Skeletal muscle cell (primary cell): ENCODE measurements at regions not wholly inside any gene's neighbourhood (a gene's known extent, or its start where the extent isn't known, plus 50 kb on each side); places are given as distances from the start of the nearest gene placed in this dataset.

Experiments
- DNase-seq: peaks from one replicate; pipeline ENCODE4 v3.0.0-alpha.2; 2010; ENCODE audit warnings: low read depth
- H3K4me3 ChIP-seq: 2 replicates; pipeline ENCODE4 v1.5.1; 2011; ENCODE audit warnings: low read depth, mild to moderate bottlenecking, control low read depth, low read length, moderate library complexity

DNA sequence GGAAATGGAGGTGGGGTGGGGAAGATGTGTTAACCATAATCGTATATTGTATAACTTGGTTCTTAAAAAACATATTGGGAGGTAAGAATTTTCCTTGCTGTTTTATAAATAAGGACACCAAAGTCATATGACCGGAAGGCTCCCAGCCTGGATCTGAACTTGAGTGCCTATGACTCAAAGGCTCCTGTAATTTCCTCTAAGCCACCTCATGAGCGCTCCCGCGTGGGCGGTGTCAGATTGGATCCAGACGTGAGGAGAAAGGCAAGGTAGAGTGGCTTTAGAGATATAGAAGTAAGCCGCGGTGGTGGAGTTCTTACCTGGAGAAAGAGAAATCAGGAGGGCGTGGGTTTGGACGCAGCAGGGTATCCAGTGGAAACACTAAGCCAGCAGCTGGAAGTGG, 196.2 kb upstream of the NLRP1 start:
- H3K4me3 ChIP-seq, result no peak overlapping the region
- DNase-seq, result peak; percentile 41

DNA sequence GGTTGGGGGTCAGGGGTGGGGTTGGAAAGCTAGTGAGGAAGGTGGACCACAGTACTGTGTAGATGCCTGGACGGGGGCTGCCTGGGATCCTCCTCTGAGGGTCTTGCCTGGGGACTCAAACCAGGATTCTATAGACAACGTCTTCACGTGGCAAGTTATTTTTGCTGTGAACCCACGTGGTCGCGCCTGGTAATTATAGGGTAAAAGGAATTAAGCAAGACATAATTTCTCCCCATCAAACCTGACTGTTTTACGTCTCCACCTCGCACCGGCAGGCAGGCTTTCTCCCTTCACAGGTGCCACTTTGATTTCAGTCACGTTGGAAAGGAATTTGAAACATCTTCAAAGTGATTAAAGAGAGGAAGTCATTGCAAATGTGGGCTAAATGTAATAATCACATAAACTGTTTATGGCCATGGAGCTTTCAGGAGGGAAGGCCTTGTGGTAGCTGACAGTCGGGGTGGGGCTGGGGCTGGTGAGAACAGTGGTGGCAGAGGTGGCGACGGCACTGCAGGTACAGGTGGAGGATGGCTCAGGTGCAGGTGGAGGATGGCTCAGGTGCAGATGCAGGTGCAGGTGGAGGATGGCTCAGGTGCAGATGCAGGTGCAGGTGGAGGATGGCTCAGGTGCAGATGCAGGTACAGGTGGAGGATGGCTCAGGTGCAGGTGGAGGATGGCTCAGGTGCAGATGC, 197.1 kb upstream of the NLRP1 start:
- no peak for DNase-seq
- no peak overlapping the region for H3K4me3 ChIP-seq

DNA sequence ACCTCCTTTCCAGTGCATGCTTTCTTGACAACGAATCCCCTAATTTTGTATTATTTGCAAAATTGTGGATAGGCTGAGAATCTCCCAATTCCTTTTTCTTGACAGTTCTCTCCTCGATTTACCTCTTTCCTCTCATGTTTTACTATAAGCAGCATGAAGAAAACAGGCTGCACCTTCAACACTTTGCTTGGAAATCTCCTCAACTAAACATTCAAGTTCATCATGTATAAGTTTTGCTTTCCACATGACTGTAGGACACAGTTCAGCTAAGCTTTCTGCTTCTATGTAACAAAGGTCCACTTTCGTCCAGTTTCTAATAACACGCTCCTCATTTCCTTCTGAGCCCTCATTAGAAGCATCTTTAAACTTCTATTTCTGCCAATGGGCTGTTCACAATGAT, 199.0 kb upstream of the NLRP1 start:
- DNase-seq, result no peak
- H3K4me3 ChIP-seq, result no peak overlapping the region

DNA sequence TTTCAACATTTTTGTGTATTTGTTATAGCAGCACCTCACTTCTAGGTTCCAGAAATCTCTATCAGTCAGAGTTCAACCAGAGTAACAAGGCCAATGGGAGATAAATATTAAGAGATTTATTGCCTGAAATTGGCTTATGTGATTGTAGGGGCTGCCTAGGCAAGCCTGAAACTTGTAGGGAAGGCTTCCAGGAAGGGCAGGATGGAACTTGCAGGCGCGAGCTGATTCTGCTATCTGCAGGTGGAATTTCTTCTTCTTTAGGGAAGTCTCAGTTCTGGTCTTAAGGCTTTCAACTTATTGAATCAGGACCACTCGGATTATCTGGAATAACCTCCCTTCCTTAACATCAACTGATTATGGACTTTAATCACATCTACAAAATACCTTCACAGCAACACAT, 199.5 kb upstream of the NLRP1 start:
- H3K4me3 ChIP-seq, result no peak overlapping the region
- DNase-seq, result no peak

DNA sequence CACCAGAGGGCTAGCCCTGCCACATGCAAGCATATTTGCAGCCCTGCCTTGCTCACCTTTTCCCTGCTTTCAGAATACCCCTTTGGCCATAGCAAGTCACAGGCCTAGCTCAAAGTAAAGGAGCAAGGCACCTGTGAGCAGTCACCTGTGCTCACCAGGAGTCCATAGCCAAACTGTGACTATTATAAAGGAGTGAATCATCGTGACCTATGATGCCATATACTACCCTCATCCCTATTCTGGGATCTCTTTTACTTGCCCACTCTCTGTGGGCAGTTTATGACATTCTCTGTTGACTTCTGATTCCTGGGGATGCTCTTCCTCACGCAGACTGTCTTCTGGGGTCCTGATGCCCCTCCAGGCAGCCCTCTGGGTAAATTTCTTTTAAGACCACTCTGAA, 200.5 kb upstream of the NLRP1 start:
- H3K4me3 ChIP-seq, result no peak overlapping the region
- no peak for DNase-seq

DNA sequence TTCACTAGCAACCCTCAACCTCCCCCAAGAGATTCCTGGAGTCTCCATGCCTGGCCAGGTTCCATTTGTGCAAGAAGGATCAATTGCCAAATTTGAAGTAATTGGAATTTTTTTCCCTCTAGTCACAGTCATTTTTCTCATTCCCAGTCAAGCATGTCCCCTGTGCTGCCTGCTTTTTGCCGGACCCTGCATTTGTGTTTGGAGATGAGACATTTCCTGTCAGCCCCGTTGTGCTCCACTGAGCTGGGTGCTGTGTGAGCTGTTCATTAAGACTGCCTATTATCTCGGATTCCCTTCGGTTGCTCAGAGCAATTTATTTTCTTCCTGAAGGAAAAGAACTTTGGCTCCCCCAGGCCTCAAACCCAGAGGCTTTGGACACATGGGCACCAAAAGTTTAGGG, 201.0 kb upstream of the NLRP1 start:
- no peak overlapping the region for H3K4me3 ChIP-seq
- DNase-seq, result no peak

DNA sequence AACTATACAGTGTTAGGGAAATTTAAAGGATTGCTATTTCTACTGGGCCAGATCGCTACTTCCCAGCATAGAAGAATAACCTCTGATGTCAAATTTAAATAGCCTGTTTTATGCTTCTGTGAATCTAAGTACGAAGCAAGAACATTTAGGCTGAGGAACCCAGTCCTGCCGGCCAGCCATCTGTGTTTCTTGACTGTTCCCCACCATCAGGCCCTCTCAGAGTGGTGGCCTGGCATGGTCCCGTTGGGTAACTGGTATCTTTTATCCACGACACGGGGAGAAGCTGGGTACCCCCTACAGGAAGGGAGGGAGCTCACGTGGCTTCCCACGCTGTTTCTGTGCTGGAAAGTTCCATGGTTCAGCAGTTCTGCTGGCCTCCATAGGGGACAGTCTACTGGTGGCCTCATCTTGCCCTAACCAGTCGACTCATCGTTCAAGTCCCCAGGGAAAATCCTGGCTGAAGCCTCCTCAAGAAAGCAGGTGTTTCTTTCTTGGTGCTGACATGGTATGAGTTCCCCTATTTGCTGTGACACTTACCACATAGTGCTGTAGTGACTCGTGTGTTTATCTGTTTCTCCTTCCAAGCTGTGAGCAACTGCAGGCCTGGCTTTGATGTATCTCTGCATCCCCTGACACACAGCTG, 201.7 kb upstream of the NLRP1 start:
- H3K4me3 ChIP-seq, result no peak overlapping the region
- DNase-seq, result peak; percentile 45

DNA sequence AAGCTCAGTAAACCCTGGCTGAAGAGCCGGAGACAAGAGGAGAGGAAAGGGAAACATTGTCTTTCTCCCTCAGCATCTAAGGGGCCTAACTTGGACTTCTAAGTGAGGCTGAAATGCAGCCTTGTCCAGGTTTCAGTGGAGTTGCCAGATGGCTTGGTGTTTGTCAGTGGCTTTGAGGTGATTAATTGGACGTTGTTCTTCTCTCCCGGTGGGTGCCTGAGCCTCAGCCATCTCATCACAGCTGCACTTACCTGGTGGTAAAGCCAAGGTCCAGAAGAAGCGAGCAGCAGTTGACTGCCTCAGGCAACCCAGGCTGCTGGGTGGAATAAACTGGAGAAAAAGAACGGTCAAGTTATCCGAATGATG, 202.2 kb upstream of the NLRP1 start:
- H3K4me3 ChIP-seq, result no peak overlapping the region
- no peak for DNase-seq

DNA sequence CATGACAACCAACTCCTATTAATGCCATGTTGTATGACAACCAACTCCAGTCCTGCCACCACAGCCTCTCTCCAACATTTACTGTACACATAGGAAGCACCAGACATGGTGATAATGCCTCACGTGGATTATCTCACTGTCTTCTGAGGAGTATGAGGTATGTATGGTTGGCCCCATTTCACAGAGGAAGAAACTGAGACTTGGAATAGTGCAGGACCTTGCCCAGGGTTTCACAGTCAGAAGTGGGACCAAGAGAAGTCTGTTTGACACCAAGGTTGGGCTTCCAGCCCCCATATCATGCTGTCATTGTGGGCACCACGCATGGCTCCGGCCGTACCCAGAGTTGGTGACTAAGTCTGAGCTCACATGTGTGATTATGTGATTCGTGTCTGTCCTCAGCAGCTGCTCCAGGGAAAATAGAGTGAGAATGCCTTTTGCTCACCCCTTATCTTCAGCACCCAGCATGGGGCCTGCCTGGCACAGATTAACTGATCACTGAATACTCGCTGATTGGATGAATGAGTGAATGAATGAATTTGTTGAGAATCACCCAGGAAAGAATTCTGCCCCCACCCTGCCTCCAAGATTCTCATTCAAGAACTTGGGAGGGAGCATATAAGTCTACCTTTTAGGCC, 204.1 kb upstream of the NLRP1 start:
- DNase-seq, result no peak
- no peak overlapping the region for H3K4me3 ChIP-seq

DNA sequence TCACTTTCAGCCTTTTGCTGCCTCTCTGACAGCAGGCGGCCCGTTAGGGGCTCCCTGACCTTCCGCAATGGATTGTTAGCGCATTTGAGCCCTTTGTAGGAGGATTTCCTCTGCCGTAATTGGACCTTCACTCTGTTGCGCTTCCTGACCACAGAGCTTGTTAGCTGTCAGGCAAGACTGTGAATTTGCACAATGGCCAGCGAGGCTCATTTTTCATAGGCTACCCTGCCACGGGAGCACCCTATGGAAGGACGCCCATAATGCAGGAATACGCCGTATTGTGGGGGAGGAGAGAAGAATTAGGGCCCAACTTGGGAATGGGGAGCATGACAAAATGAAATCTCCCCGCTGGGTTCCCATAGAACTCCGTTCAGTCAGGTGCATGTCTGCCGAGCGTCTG, 205.2 kb upstream of the NLRP1 start:
- DNase-seq, result no peak
- no peak overlapping the region for H3K4me3 ChIP-seq

DNA sequence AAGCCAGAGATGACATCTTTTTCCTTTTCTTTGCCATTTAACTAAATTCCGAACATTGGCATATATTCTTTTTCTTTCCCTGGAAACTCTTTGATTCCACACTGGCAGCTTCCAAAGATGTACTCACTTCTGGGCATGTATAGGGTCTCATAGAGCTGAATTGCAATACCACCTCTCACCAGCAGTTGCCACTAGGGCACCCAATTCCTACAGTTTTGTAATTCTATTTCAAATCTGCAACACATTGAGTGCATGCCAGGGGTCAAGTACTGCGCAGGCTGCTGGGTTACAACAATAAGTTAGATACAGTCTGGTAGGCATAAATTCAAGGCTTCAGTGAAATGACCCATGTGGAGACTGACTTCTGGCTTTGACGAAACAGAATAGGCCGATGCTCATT, 208.8 kb upstream of the NLRP1 start:
- H3K4me3 ChIP-seq, result no peak overlapping the region
- DNase-seq, result no peak

DNA sequence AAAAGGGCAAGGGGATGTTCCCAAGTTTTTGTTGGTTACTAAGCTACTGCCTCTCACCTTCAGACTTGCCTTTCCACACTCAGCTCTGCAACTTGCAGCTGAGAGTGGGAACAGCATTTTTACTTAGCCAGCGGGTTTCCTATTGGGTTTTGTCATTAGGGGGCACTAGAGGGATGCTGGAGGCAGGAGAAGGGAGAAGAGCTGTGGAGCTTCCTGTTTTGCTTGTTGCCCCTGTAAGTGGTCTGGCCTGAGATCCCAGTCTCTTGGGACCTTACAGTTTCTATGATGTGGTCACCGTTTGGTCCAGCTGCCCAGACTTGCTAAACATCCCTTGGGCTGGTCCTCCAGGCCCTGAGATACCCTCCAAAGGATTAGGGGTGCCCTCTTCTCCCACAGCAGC, 209.6 kb upstream of the NLRP1 start:
- DNase-seq, result no peak

DNA sequence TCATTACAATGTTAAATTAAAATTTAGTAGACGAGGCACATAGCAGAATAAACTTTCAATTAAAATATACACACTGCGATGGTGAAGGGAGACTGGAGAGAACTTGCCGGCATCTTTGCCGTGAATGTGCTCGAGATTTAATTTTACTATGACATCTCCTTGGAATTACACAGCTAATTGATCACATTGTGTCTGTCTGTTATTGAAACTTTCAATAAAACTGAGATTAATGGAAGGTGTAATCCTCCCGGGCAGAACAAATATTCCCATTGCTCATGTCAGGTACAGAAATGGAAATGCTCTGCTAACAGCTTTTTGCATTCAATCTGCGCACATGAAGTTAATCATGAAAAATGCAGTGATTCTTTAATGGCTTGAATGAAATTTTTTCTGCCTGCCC, 210.1 kb upstream of the NLRP1 start:
- no peak for DNase-seq
- no peak overlapping the region for H3K4me3 ChIP-seq

More for the DNA sequence above, 209.6 kb upstream of the NLRP1 start:
- no peak overlapping the region for H3K4me3 ChIP-seq

DNA sequence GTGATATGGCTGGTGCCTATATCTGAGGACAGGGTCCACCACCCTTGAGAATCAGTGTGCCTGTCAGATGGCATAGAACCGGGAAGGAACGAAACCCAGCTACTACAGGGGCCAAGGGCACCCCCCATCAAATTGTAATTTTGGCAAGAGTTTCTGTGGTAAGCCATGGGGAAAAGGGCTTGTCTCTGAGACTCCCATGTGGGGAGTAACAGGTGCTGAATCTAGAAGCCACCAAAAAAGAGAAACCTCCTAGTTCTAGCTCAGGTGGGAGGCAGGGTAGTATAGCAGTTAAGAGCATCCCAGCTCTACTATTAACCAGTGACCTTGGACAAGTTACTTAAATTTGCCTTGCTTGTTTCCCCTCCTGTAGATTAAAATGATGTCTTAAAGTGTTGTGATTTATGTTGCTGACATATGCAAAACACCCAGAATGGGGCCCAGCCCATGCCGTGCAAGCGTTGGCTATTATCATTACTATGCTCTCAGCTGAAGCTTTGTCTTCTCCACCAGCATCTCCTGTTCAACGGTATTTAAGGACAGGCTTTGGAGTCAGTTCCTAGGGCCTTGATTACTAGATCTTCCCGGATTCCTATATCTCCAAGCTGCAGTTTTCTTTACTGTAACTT, 210.7 kb upstream of the NLRP1 start:
- H3K4me3 ChIP-seq, result no peak overlapping the region
- DNase-seq, result no peak

DNA sequence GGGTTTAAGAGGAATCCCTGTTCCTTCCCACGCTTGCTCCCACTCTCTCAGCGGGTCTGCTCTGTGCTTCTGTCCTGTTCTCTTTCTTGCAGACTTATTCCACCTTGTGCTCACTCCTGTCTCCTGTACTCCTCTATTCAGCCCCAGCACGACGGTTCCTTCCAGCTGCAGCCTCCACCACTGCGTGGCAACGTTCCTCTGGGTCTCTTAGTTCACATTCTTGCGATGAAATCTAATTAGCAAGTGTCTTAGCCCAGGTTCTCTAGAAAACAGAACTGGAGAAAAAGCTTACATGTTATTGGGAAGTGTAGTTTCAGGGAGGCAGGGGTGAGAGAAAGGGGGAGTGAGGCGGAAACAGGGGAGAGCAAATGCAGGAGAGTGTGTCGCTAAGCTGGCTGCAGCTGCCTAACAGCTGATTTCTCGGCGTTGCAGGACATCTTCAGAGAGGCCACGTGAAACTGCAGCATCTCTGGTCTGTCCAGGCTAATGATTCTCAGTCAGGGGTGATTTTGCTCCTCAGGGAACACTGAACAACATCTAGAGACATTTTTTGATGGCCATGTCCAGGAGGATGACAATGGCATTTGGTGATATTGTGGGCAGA, 213.2 kb upstream of the NLRP1 start:
- no peak for DNase-seq

DNA sequence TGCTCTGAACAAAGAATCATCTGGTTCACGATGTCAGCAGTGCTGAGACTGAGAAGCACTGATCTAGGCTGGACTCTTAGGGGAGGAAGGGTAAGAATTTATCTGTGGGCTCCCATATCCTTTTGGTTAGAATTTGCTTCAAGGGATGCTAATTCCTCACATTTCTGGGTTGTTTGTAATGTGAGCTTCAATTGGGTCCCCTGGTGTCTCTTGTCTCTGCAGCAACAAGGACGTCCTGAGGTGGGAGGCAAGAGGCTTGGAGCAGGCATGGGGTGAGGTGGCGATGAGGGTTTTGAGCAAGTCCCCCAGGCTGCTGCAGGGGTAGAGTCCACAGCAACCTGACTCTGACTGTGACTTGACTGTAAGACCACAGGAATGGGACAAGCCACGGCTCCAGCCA, 213.8 kb upstream of the NLRP1 start:
- DNase-seq, result no peak

More for the DNA sequence above, 213.2 kb upstream of the NLRP1 start:
- H3K4me3 ChIP-seq, result no peak overlapping the region

DNA sequence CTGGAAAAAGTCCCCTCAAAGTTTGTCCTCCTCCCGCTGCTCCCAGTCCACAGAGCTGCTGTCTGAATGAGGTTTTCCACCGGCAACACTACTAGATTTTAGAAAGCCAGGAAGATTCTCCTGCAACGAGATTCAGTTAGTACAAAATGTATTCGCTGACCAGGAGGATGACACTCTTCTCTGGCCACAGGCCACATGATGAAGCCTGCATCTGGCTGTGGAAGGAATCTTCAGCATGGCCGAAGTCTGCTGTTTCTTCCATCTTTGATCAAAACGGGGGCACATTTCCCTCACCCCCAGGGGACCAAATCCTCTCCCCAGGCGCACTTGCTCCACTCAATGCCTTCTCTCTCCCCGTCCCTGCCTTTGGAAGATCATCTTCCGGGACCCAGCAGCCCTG, 215.8 kb upstream of the NLRP1 start:
- H3K4me3 ChIP-seq, result no peak overlapping the region
- DNase-seq, result no peak

More for the DNA sequence above, 213.8 kb upstream of the NLRP1 start:
- no peak overlapping the region for H3K4me3 ChIP-seq

DNA sequence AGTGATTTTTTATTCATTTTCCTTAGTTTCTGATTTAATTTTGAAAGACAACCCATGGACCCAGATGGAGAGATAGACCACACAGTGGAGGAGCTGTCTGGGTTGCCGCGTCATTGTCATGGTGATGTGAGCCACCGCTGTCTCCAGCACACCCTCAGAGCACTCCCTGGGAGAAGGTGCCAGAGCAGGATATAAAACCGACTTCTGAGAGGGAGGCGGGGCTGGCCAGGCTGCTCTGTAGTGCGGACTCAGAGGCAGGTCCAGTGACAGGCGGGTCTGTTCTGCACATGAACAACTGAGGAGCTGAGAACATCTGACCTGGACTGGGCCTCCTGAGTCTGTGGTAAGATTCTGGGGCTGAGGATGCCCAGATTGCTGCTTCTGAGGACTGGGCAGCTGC, 216.3 kb upstream of the NLRP1 start:
- no peak overlapping the region for H3K4me3 ChIP-seq
- no peak for DNase-seq

DNA sequence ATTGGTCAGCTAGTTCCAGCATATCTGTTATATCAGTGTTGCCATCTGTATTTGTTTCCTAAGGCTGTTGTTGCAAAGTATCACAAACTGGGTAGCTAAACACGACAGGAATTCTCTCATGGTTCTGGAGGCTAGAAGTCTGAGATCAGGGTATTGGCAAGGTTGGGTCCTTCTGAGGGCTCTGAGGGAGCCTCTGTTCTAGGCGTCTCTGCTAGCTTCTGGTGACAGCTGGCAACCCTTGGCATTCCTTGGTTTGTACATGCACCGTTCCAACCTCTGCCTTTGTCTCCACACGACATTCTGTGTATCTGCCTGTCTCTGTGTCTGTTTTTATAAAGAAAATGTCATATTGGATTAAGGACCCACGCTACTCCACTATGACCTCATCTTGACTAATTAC, 219.9 kb upstream of the NLRP1 start:
- no peak for DNase-seq
- H3K4me3 ChIP-seq, result no peak overlapping the region

DNA sequence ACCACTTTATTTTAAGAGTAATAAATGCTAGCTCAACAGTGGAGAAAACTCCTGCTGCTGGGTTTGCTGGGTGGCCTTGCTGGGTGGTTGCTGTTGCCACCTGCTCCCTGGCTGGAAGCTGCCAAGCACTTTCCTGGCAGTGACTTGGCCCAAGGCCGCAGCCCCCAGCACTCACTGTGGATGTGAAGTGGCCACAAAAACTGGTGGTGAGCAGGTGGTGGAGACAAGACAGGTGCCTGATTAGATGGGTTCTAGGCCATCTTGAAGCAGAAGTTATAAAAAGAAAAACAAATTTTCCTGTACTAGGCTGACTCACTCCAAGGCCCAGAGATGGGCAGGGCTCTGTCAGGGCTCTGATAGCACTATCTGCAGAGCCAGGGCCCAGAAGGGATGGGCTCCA, 224.7 kb upstream of the NLRP1 start:
- DNase-seq, result no peak
- H3K4me3 ChIP-seq, result no peak overlapping the region
